Vagina (tissue), 2 donors: ENCODE measurements at regions not wholly inside any gene's neighbourhood (a gene's known extent, or its start where the extent isn't known, plus 50 kb on each side); places are given as distances from the start of the nearest gene placed in this dataset.

Experiments
- DNase-seq, 2 donors: peaks; one replicate each; pipeline ENCODE4 v3.0.0-alpha.2; 2017; ENCODE audit errors: extremely low spot score in 2 of 2
- H3K27ac ChIP-seq: fragments of 200-600 bp; sonication (generic); one replicate; pipeline ENCODE4 v1.5.1; 2019
- H3K27me3 ChIP-seq: fragments of 200-600 bp; sonication (generic); one replicate; pipeline ENCODE4 v1.5.1; 2019
- H3K36me3 ChIP-seq, 2 donors: fragments of 200-600 bp; sonication (generic); one replicate each; pipeline ENCODE4 v1.5.1; 2017 to 2019
- H3K4me1 ChIP-seq: fragments of 200-600 bp; sonication (generic); one replicate; pipeline ENCODE4 v1.5.1; 2019
- H3K4me3 ChIP-seq, 2 donors: fragments of 200-600 bp; sonication (generic); 1 replicate in 1 of 2; 2 replicates in 1 of 2; pipeline ENCODE4 v1.5.1; 2016 to 2019
- H3K9me3 ChIP-seq: fragments of 200-600 bp; sonication (generic); one replicate; pipeline ENCODE4 v1.5.1; 2019
- POLR2A ChIP-seq, 2 donors: fragments of 450-650 bp; IDR thresholded peaks; one replicate each; pipeline ENCODE4 v1.6.1; 2017; ENCODE audit warnings: antibody characterized with exemption in 2 of 2, mild to moderate bottlenecking in 2 of 2, moderate library complexity in 2 of 2
- POLR2AphosphoS5 ChIP-seq, 2 donors: sonication (generic); formaldehyde crosslinking; IDR thresholded peaks; one replicate each; pipeline ENCODE4 v1.9.0; 2017; ENCODE audit warnings: antibody characterized with exemption in 2 of 2, mild to moderate bottlenecking in 2 of 2, low read depth in 1 of 2; ENCODE audit not compliant: insufficient read depth in 1 of 2
- intact Hi-C: fragments of 100-400 bp; cut with DNase I; formaldehyde crosslinking; loops from one replicate; pipeline ENCODE4 v1.15.1; 2023
- TF ChIP-seq, protein P1 (sequence below), 3 experiments: fragments of 450-650 bp in 2 of 3; fragments of 200-600 bp in 1 of 3; sonication (generic) in 1 of 3; IDR thresholded peaks; one replicate each; pipeline ENCODE4 v1.5.1; 2017 to 2019; ENCODE audit warnings: antibody characterized with exemption in 3 of 3, mild to moderate bottlenecking in 2 of 3, moderate library complexity in 2 of 3

DNA sequence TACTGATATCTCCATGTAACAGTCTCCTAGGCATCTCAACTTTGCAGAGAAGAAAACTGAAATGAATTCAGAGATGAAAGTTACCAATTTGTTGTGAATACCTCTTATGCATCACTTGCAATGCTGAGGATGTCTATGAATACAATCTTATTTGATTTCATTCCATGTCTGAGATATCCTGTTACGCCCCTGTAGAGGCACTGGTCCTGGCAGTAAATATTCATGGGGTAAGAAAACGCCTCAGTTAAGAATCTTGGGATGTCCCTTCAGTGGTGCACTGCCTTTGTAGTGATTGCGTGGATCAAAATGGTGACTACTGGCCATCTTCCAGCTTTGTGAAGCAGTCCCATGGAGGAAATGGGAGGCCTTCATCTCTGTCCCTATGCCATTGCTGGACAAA, 229.1 kb upstream of the C9orf72 start:
- Histone ChIP-seq H3K27ac (no peak overlapping the region), H3K4me3 (no peak overlapping the region), H3K27me3 (no peaks in the 10 kb centered on the region), H3K9me3 (no peaks in the 10 kb centered on the region), H3K36me3 (no peaks in the 10 kb centered on the region), H3K4me1 (no peaks in the 10 kb centered on the region)
- TF ChIP-seq POLR2AphosphoS5 (IDR thresholded peaks at IDR 0.05; ENCODE audit: insufficient read depth in 1 of 2, low read depth in 1 of 2) (no peak), POLR2A (IDR thresholded peaks at IDR 0.05) (no peak)
- TF ChIP-seq, protein P1, sequence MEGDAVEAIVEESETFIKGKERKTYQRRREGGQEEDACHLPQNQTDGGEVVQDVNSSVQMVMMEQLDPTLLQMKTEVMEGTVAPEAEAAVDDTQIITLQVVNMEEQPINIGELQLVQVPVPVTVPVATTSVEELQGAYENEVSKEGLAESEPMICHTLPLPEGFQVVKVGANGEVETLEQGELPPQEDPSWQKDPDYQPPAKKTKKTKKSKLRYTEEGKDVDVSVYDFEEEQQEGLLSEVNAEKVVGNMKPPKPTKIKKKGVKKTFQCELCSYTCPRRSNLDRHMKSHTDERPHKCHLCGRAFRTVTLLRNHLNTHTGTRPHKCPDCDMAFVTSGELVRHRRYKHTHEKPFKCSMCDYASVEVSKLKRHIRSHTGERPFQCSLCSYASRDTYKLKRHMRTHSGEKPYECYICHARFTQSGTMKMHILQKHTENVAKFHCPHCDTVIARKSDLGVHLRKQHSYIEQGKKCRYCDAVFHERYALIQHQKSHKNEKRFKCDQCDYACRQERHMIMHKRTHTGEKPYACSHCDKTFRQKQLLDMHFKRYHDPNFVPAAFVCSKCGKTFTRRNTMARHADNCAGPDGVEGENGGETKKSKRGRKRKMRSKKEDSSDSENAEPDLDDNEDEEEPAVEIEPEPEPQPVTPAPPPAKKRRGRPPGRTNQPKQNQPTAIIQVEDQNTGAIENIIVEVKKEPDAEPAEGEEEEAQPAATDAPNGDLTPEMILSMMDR (IDR thresholded peaks at IDR 0.05) = no peak
- intact Hi-C loops = no loop called here
- no peak for DNase-seq

DNA sequence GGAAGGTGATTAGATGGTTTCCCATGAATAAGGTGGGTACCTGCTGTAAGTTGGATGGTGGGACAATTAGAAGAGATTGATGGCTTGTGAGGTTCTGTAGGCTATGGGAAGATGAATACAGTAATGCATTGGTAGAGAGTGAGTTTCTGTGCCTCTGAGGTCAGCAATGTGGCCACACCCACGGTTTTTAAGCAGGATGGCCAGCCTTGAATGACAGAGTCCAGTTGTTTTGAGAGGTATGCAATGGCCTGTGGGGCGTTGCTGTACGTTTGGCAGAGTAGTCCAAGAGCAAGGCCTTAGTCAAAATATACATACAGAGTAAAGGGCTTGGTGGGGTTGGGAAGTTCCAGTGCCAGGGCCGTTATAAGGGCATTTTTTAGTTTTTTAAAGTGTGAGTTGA, 235.6 kb upstream of the C9orf72 start:
- no peak for DNase-seq
- Histone ChIP-seq H3K27me3 (no peaks in the 10 kb centered on the region), H3K36me3 (no peaks in the 10 kb centered on the region), H3K9me3 (no peaks in the 10 kb centered on the region), H3K27ac (no peak overlapping the region), H3K4me3 (no peak overlapping the region), H3K4me1 (no peaks in the 10 kb centered on the region)
- TF ChIP-seq, protein P1 (IDR thresholded peaks at IDR 0.05) = no peak
- TF ChIP-seq POLR2AphosphoS5 (IDR thresholded peaks at IDR 0.05; ENCODE audit: insufficient read depth in 1 of 2, low read depth in 1 of 2) = no peak
- no peak for TF ChIP-seq POLR2A (IDR thresholded peaks at IDR 0.05)
- intact Hi-C loops = no loop called here

DNA sequence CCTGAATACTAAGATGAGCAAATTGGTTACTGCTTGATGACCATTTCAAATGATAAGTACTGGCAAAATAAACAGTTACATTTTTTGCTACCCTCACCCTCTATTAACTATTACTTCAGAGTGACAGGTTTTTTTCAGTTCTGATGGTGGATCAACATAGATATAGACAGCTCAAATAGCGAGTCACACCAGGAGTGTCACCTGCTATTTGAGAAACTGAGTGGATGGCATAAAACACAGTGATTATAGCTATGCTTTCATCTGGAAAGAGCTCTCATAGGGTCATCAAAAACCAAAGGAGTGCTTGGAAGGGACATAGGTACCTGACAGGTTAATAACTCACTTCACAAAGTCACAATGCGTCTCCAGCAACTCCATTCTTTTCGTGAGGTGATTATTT, 244.5 kb upstream of the C9orf72 start:
- Histone ChIP-seq H3K4me3 (no peak overlapping the region), H3K9me3 (no peaks in the 10 kb centered on the region), H3K36me3 (no peaks in the 10 kb centered on the region), H3K27ac (no peak overlapping the region), H3K27me3 (no peaks in the 10 kb centered on the region), H3K4me1 (no peaks in the 10 kb centered on the region)
- TF ChIP-seq POLR2AphosphoS5 (IDR thresholded peaks at IDR 0.05; ENCODE audit: insufficient read depth in 1 of 2, low read depth in 1 of 2) (no peak), POLR2A (IDR thresholded peaks at IDR 0.05) (no peak)
- TF ChIP-seq, protein P1 (IDR thresholded peaks at IDR 0.05) = no peak
- DNase-seq = no peak
- intact Hi-C loops = no loop called here

DNA sequence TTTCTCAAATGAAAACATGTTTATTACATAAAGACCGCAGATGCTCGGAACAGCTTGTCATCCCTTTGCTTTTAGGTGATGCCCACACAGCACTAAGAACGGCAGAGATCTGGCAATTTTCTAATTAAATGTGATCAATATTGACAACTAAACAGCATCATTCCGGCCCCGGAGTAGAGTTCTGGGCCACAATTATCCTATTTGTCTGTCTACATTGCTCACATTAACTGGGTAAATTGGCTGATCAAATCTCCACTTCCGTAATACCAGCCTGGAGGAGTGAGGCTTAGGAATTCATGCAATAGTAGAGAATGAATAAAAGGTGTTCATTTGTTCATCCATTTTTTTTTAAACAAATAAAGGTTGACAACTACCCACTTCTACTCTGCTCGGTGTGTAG, 245.1 kb upstream of the C9orf72 start:
- Histone ChIP-seq H3K27ac (no peak overlapping the region), H3K4me3 (no peak overlapping the region), H3K4me1 (no peaks in the 10 kb centered on the region), H3K9me3 (no peaks in the 10 kb centered on the region), H3K27me3 (no peaks in the 10 kb centered on the region), H3K36me3 (no peaks in the 10 kb centered on the region)
- intact Hi-C loops = no loop called here
- DNase-seq = no peak
- TF ChIP-seq POLR2A (IDR thresholded peaks at IDR 0.05) = no peak
- TF ChIP-seq, protein P1 (IDR thresholded peaks at IDR 0.05) = no peak
- TF ChIP-seq POLR2AphosphoS5 (IDR thresholded peaks at IDR 0.05; ENCODE audit: insufficient read depth in 1 of 2, low read depth in 1 of 2) = no peak

DNA sequence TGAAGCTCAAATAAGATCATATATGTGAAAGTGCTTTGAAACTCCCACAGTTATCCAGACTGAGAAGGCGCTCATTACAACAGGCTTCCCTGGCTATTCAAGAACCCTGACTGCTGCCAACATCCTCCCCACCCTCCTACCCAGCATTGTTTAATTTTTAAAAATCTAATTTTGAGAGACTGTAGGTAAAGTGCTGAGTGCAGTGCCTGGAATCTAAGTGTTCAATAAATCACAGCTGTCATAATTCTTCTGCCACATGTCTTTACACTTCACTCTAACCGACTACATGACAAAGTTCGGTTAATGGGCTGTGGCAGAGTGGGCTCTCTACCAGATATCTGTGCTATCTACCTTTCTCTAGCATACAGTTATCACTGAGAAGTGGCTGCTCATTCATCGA, 255.6 kb upstream of the C9orf72 start:
- H3K4me1 ChIP-seq = no peaks in the 10 kb centered on the region
- no peak overlapping the region for H3K4me3 ChIP-seq
- intact Hi-C loops = no loop called here
- H3K27me3 ChIP-seq = no peaks in the 10 kb centered on the region
- H3K27ac ChIP-seq = no peak overlapping the region
- no peaks in the 10 kb centered on the region for H3K36me3 ChIP-seq
- no peak for TF ChIP-seq POLR2AphosphoS5 (IDR thresholded peaks at IDR 0.05; ENCODE audit: insufficient read depth in 1 of 2, low read depth in 1 of 2)
- TF ChIP-seq POLR2A (IDR thresholded peaks at IDR 0.05) = no peak
- TF ChIP-seq, protein P1 (IDR thresholded peaks at IDR 0.05) = no peak
- H3K9me3 ChIP-seq = no peaks in the 10 kb centered on the region
- DNase-seq = no peak
